ENCODE measurements at regions not wholly inside any gene's neighbourhood (a gene's known extent, or its start where the extent isn't known, plus 50 kb on each side); places are given as distances from the start of the nearest gene placed in this dataset.

DNA sequence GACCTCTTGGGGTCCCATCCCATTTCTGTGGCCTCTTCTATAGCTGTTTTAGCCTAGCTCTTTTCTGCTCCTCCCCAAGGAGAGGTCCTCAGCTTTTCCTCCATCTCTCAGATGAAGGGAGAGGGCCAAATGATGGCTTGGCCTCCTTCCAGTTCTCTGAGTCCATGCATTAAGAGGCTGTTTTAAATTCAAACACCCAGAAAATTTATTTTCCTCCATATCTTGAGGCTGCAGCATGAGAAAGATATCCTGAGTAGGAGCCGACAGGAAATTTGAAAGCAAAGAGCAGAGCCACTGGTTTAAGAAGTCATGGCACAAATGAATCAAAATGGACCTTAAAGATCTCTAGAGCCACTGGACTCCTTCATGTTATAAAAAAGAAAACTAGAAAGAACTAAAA lies 558.8 kb downstream of the MID1IP1 start:
- TF ChIP-seq, protein P1, sequence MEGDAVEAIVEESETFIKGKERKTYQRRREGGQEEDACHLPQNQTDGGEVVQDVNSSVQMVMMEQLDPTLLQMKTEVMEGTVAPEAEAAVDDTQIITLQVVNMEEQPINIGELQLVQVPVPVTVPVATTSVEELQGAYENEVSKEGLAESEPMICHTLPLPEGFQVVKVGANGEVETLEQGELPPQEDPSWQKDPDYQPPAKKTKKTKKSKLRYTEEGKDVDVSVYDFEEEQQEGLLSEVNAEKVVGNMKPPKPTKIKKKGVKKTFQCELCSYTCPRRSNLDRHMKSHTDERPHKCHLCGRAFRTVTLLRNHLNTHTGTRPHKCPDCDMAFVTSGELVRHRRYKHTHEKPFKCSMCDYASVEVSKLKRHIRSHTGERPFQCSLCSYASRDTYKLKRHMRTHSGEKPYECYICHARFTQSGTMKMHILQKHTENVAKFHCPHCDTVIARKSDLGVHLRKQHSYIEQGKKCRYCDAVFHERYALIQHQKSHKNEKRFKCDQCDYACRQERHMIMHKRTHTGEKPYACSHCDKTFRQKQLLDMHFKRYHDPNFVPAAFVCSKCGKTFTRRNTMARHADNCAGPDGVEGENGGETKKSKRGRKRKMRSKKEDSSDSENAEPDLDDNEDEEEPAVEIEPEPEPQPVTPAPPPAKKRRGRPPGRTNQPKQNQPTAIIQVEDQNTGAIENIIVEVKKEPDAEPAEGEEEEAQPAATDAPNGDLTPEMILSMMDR (IDR thresholded peaks at IDR 0.05), result no peak
- DNase-seq, result no peak
- H3K36me3 Mint-ChIP-seq (ENCODE audit: low read depth), result no peaks in the 10 kb centered on the region
- peaks cover 20% of the 10 kb centered on the region for H3K27me3 Mint-ChIP-seq (ENCODE audit: low read depth, poor library complexity)
- no peaks in the 10 kb centered on the region for H3K4me1 Mint-ChIP-seq
- H3K4me3 Mint-ChIP-seq, result no peak overlapping the region
- no peak overlapping the region for H3K27ac Mint-ChIP-seq
- peaks cover 21% of the 10 kb centered on the region for H3K9me3 Mint-ChIP-seq

DNA sequence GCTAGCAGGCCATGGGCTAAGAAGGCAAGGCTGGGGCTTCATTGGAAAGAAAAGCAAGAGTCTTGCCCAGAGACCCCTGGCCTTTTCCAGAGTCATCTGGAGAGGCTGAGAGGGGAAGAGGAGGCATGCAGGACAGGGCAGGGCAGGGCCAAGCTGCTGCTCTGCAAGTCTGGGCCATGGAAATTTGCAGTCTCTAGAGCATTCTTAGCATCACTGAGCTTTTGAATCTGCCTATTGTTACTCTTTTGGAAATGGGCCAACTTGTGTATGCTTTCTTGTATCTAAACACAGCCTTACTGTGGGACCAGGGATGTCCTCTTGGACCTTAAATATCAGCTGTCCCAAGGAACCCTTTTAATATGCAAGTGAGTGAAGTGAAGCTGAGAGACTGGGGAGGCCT lies 560.5 kb downstream of the MID1IP1 start:
- DNase-seq, result no peak
- TF ChIP-seq, protein P1 (IDR thresholded peaks at IDR 0.05), result no peak
- H3K4me1 Mint-ChIP-seq, result no peaks in the 10 kb centered on the region
- no peak overlapping the region for H3K4me3 Mint-ChIP-seq
- H3K9me3 Mint-ChIP-seq, result peaks cover 29% of the 10 kb centered on the region
- H3K27me3 Mint-ChIP-seq (ENCODE audit: low read depth, poor library complexity), result peaks cover 15% of the 10 kb centered on the region
- no peaks in the 10 kb centered on the region for H3K36me3 Mint-ChIP-seq (ENCODE audit: low read depth)
- H3K27ac Mint-ChIP-seq, result no peak overlapping the region

DNA sequence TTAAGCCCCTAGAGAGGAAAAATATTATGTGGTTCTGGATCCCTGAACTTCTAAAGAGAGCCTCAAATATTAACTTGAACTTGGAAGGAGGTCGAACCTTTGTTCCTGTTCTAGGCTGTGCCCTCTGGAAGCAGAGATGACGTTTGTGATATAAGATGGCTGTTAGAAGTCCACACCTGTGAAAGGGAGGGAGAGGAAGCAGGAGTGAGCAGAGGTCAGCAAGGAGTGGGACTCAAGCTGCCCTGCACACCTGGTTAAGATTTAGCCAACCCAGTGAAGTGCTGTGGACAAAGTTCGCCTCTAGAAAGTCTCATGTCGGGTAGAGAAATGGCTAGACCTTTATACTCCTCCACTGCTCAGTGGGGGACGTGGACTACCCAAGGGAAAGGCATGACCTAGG lies 566.2 kb downstream of the MID1IP1 start:
- TF ChIP-seq, protein P1 (IDR thresholded peaks at IDR 0.05), result no peak
- Mint-ChIP-seq H3K4me3 (no peak overlapping the region), H3K9me3 (peaks cover 36% of the 10 kb centered on the region), H3K4me1 (peaks cover 4% of the 10 kb centered on the region), H3K27ac (no peak overlapping the region), H3K27me3 (ENCODE audit: low read depth, poor library complexity) (peaks cover 16% of the 10 kb centered on the region), H3K36me3 (ENCODE audit: low read depth) (no peaks in the 10 kb centered on the region)
- DNase-seq, result no peak

DNA sequence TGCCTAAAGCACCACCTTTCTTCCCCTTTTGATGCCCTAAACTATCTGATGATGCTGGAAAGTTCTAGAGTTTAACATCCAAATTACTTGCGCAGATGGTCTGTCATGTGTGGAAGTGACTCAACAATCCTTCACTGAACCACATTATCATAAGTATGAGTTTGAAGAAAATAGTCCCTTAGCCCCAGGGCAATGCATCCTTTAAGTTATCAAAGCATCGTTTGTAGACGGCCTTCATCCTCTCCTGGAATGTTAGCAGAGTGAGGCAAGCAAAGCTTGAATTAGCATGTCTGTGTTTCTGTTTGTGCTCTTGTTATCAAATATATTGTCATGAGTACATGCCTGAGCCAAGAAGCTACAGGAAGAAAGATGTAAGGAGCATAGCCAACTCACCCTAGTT lies 570.9 kb downstream of the MID1IP1 start:
- Mint-ChIP-seq H3K27me3 (ENCODE audit: low read depth, poor library complexity) (peaks cover 7% of the 10 kb centered on the region), H3K4me3 (no peak overlapping the region), H3K27ac (no peak overlapping the region), H3K9me3 (peaks cover 8% of the 10 kb centered on the region), H3K36me3 (ENCODE audit: low read depth) (no peaks in the 10 kb centered on the region), H3K4me1 (peaks cover 2% of the 10 kb centered on the region)
- no peak for DNase-seq
- TF ChIP-seq, protein P1 (IDR thresholded peaks at IDR 0.05), result no peak

DNA sequence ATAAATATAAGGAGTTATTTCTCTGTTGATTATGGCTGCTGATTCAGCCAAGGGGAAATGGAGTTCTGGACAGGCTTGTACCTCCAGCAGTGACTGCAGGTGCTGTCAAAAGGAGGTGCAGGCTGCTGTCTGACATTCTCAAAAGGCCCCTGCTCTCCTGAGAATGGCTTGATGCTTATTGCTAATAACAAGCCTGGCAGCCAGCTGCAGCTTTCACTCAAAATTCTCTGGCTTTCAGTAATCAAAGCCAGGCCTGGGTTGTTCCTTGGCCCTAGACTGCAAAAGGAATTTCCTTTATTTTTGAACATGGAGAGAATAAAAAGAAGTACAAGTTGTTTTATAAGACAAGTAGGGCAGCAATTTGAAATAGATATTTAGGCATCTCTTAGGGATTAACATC lies 575.9 kb downstream of the MID1IP1 start:
- H3K27ac Mint-ChIP-seq, result no peak overlapping the region
- no peaks in the 10 kb centered on the region for H3K36me3 Mint-ChIP-seq (ENCODE audit: low read depth)
- TF ChIP-seq, protein P1 (IDR thresholded peaks at IDR 0.05), result no peak
- no peak for DNase-seq
- H3K4me3 Mint-ChIP-seq, result no peak overlapping the region
- peaks cover 9% of the 10 kb centered on the region for H3K4me1 Mint-ChIP-seq
- H3K9me3 Mint-ChIP-seq, result peaks cover 6% of the 10 kb centered on the region
- no peaks in the 10 kb centered on the region for H3K27me3 Mint-ChIP-seq (ENCODE audit: low read depth, poor library complexity)

DNA sequence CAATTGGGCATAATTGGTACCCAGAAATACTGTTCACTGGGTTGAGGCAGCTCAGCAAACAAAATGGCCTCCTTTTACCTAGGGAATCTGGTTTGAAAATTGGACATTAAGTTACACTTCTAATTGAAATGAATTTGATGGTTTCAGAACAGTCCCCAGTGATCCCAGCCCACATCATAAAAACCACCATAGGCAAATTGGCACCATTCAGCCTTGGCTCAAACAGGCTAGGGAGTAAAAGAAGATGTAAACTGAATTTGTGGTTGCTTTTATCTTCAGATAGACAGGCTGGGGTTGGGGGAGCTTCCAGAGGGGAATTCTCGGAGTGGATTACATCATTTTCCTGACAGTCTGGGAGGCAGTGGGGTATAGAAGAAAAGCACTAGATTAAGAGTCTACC lies 576.5 kb downstream of the MID1IP1 start:
- H3K9me3 Mint-ChIP-seq, result peaks cover 6% of the 10 kb centered on the region
- no peak for DNase-seq
- peaks cover 10% of the 10 kb centered on the region for H3K4me1 Mint-ChIP-seq
- TF ChIP-seq, protein P1 (IDR thresholded peaks at IDR 0.05), result no peak
- no peaks in the 10 kb centered on the region for H3K36me3 Mint-ChIP-seq (ENCODE audit: low read depth)
- no peaks in the 10 kb centered on the region for H3K27me3 Mint-ChIP-seq (ENCODE audit: low read depth, poor library complexity)
- no peak overlapping the region for H3K4me3 Mint-ChIP-seq
- H3K27ac Mint-ChIP-seq, result no peak overlapping the region

Data from nephron progenitor cell (in vitro differentiated cells).